ENCODE measurements at regions not wholly inside any gene's neighbourhood (a gene's known extent, or its start where the extent isn't known, plus 50 kb on each side); places are given as distances from the start of the nearest gene placed in this dataset.

DNA sequence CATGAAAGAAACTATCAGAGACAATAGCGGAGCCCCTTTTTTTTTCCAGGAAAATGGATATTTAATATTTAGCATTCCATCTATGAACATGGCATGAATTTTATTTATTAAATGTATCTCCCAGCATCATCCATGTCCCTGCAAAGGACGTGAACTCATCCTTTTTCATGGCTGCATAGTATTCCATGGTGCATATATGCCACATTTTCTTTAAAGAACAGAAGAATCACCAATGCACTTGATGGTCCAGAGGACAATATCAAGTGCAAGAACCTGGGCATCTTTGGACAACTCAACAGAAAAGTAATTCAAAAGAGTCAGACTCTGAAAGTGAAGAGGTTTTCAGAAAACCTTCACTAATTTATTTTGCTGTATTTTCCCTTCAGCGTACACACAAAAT is 133.0 kb upstream of the SLC7A14 start (continued):
- TF ChIP-seq ETV5 (CRISPR knock-in tag; IDR thresholded peaks at IDR 0.05; ENCODE audit: low read depth) (no peak), ZNF79 (CRISPR knock-in tag; IDR thresholded peaks at IDR 0.05; ENCODE audit: low read depth) (0 out of 2 replicates have a peak, but pooled peaks have one; percentile 63), HDAC2 (IDR thresholded peaks at IDR 0.05) (0 out of 2 replicates have a peak, but pooled peaks have one; percentile 62), GATA2 (CRISPR knock-in tag; IDR thresholded peaks at IDR 0.05) (no peak)

DNA sequence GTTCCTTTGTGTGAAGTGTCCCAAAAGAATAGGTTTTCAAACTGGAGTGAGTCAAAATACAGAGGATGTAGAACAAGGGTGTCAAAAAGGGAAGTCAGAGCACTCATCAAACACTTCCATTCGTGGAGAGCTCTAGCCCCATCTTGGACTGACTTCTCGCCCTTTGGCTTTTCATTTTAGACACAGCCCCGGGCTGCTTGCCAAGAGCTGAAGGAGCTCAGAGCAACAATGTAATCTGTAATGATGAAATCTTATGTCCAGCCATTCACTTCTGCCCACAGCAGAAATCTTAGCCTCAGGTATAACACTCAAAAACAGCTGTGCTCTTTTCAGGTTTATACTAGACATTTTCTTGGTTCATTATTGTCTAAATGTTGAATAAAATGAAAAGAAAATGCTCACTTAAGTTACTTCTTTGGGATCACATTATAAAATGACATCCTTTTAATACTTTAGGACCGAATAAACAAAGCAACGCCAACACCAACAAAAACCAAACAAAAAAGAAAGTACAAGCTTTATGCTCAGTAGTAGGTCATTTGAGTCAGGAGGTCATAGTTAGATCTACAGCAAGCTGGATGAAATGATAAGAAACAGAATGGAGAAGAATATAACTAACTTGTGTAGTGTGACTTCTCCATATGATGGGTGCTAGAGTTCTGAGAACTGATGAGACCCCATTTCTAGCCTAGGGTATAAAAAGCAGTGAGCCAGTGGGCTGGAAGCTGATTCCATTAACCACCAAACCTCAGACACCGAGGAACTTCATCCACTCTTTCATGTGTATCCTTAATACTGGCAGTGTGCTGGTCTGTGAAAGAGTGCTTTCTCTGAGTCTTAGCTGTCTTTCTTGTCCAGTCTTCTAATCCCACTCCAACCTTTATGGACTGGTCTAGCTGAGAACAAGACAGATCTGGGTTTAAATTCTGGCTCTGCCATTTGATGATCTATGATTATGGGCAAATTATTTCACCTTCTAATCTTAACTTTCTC is 131.8 kb upstream of the SLC7A14 start:
- H3K4me3 ChIP-seq: no peak overlapping the region
- FAIRE-seq (peak; percentile 69), ATAC-seq (peak; percentile 85), DNase-seq (ENCODE audit: extremely low read depth in 1 of 4, low spot score in 3 of 4) (peak; percentile 46 to 73 (median 58))
- no peaks in the 10 kb centered on the region for H3K9me1 ChIP-seq (ENCODE audit: control insufficient read depth, insufficient read depth, low read length)
- no peaks in the 10 kb centered on the region for H3K36me3 ChIP-seq (ENCODE audit: control insufficient read depth, insufficient read depth, low read length)
- intact Hi-C loops (cut with micrococcal nuclease) (no loop called here), in situ Hi-C loops (cut with MboI) (loop anchor here (5.0 kb wide), 1 partner anchor 95 kb away; no protein-coding TSS in a partner anchor)
- peak overlapping the region in 1 of 2 experiments; percentile 23; a peak in 2 of 4 replicates for H3K9ac ChIP-seq (ENCODE audit: insufficient read depth in 1 of 2, low read depth in 2 of 2, low read length in 2 of 2)
- H3K4me1 ChIP-seq (replicated peaks in 1 of 2; ENCODE audit: control insufficient read depth in 2 of 2, insufficient read depth in 2 of 2, low read length in 2 of 2): peaks cover 6 to 19% of the 10 kb centered on the region in 2 experiments; a peak in 4 of 5 replicates
- no peaks in the 10 kb centered on the region for H4K20me1 ChIP-seq (replicated peaks; ENCODE audit: control insufficient read depth, insufficient read depth, low read length)
- ChIA-PET CTCF (ENCODE audit: low intra/inter-chr PET ratio) (no interaction called here), POLR2A (interaction anchor here (0.8 to 1.8 kb wide), 7 partner anchors 10 to 61 kb away, joined by 3 to 10 read pairs (median 5); no protein-coding TSS in a partner anchor)
- peak overlapping the region; percentile 50 for H3K27ac ChIP-seq (ENCODE audit: extremely low read depth, low read depth, low read length)
- H3K9me3 ChIP-seq (replicated peaks; ENCODE audit: control insufficient read depth, insufficient read depth, low read depth, low read length): no peaks in the 10 kb centered on the region
- H2AFZ ChIP-seq (ENCODE audit: low read depth, low read length): peak overlapping the region; percentile 78
- no TSS peak for BruUV-seq (replicated peaks)
- peak overlapping the region; percentile 58 for H3K4me2 ChIP-seq (ENCODE audit: insufficient read depth, low read length)
- no peaks in the 10 kb centered on the region for H3K27me3 ChIP-seq (ENCODE audit: control insufficient read depth in 2 of 2, insufficient read depth in 2 of 2, low read length in 2 of 2)
- no peaks in the 10 kb centered on the region for H3K79me2 ChIP-seq (ENCODE audit: control insufficient read depth, insufficient read depth, low read length)
- WGBS (ENCODE audit: insufficient coverage, low coverage, missing lambda C conversion rate): 9% methylated on average over 6 of the region's 6 CpGs
- TF ChIP-seq GATA2 (CRISPR knock-in tag; IDR thresholded peaks at IDR 0.05): peak; percentile 39; the same call in 1 of the 2 replicates
- TF ChIP-seq RAD21 (CRISPR knock-in tag; conservative IDR thresholded peaks at IDR 0.05 in 1 of 2, IDR thresholded peaks at IDR 0.05 in 1 of 2): peak in 1 of 2 experiments; percentile 3; a peak in 1 of 4 replicates
- peak; percentile 58 for TF ChIP-seq TCF3 (CRISPR knock-in tag; IDR thresholded peaks at IDR 0.05)
- no peak for TF ChIP-seq CEBPG (CRISPR knock-in tag; IDR thresholded peaks at IDR 0.05)
- peak; percentile 68 to 78 for TF ChIP-seq CEBPG (tag; conservative IDR thresholded peaks at IDR 0.05 in 1 of 2, IDR thresholded peaks at IDR 0.05 in 1 of 2)
- TF ChIP-seq ZSCAN32 (CRISPR knock-in tag; IDR thresholded peaks at IDR 0.05): no peak
- TF ChIP-seq ZNF79 (CRISPR knock-in tag; IDR thresholded peaks at IDR 0.05; ENCODE audit: low read depth): peak; percentile 99
- TF ChIP-seq MBD2 (IDR thresholded peaks at IDR 0.05; ENCODE audit: borderline replicate concordance, low read depth): no peak
- peak; percentile 55 for TF ChIP-seq ESRRA (IDR thresholded peaks at IDR 0.05; ENCODE audit: borderline replicate concordance, low read depth)
- peak; percentile 84 for TF ChIP-seq NFIC (IDR thresholded peaks at IDR 0.05)
- 0 out of 2 replicates have a peak, but pooled peaks have one; percentile 25 for TF ChIP-seq HDAC2 (IDR thresholded peaks at IDR 0.05)
- TF ChIP-seq EP300 (IDR thresholded peaks at IDR 0.05; ENCODE audit: low read length): 0 out of 2 replicates have a peak, but pooled peaks have one; percentile 3
- TF ChIP-seq, protein P1, sequence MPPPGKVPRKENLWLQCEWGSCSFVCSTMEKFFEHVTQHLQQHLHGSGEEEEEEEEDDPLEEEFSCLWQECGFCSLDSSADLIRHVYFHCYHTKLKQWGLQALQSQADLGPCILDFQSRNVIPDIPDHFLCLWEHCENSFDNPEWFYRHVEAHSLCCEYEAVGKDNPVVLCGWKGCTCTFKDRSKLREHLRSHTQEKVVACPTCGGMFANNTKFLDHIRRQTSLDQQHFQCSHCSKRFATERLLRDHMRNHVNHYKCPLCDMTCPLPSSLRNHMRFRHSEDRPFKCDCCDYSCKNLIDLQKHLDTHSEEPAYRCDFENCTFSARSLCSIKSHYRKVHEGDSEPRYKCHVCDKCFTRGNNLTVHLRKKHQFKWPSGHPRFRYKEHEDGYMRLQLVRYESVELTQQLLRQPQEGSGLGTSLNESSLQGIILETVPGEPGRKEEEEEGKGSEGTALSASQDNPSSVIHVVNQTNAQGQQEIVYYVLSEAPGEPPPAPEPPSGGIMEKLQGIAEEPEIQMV (tag; conservative IDR thresholded peaks at IDR 0.05; ENCODE audit: low read depth): peak; percentile 39; the same call in 1 of the 2 replicates
- TF ChIP-seq MEF2D (tag; conservative IDR thresholded peaks at IDR 0.05; ENCODE audit: low read depth): 0 out of 2 replicates have a peak, but pooled peaks have one; percentile 3
- TF ChIP-seq MTA2 (IDR thresholded peaks at IDR 0.05; ENCODE audit: low read depth): peak; percentile 13; the same call in 1 of the 2 replicates
- TF ChIP-seq SMAD4 (CRISPR knock-in tag; conservative IDR thresholded peaks at IDR 0.05): 0 out of 2 replicates have a peak, but pooled peaks have one; percentile 33

Data from K562 (cell line).